PFSK-1 (cell line): ENCODE measurements at regions not wholly inside any gene's neighbourhood (a gene's known extent, or its start where the extent isn't known, plus 50 kb on each side); places are given as distances from the start of the nearest gene placed in this dataset.

ENCODE experiments used
- FOXP2 ChIP-seq: optimal IDR thresholded peaks from 2 replicates; pipeline ENCODE3; 2011; ENCODE audit warnings: borderline replicate concordance, control low read depth, inconsistent platforms; ENCODE audit not compliant: insufficient read depth; ENCODE audit errors: extremely low read length, extremely low read depth
- POLR2AphosphoS5 ChIP-seq: IDR thresholded peaks from 2 replicates; pipeline ENCODE4 v1.6.1; 2012; ENCODE audit warnings: low read depth, mild to moderate bottlenecking, control low read depth, low read length, moderate library complexity
- SIN3A ChIP-seq: IDR thresholded peaks from 2 replicates; pipeline ENCODE4 v1.6.1; 2012; ENCODE audit warnings: mild to moderate bottlenecking, low read length, moderate library complexity, borderline replicate concordance; ENCODE audit not compliant: insufficient read depth
- TAF1 ChIP-seq: IDR thresholded peaks from 2 replicates; pipeline ENCODE4 v1.6.1; 2012; ENCODE audit warnings: low read length, control low read depth, borderline replicate concordance; ENCODE audit not compliant: insufficient read depth
- TF ChIP-seq, protein P1 (sequence below), 2 experiments: IDR thresholded peaks; 2 replicates each; pipeline versions ENCODE4 v1.6.1 to v1.8.0; 2011 to 2012; ENCODE audit warnings: low read depth in 2 of 2, low read length in 2 of 2, control low read depth in 1 of 2, inconsistent platforms in 1 of 2, mild to moderate bottlenecking in 1 of 2, moderate library complexity in 1 of 2; ENCODE audit not compliant: insufficient read depth in 1 of 2

DNA sequence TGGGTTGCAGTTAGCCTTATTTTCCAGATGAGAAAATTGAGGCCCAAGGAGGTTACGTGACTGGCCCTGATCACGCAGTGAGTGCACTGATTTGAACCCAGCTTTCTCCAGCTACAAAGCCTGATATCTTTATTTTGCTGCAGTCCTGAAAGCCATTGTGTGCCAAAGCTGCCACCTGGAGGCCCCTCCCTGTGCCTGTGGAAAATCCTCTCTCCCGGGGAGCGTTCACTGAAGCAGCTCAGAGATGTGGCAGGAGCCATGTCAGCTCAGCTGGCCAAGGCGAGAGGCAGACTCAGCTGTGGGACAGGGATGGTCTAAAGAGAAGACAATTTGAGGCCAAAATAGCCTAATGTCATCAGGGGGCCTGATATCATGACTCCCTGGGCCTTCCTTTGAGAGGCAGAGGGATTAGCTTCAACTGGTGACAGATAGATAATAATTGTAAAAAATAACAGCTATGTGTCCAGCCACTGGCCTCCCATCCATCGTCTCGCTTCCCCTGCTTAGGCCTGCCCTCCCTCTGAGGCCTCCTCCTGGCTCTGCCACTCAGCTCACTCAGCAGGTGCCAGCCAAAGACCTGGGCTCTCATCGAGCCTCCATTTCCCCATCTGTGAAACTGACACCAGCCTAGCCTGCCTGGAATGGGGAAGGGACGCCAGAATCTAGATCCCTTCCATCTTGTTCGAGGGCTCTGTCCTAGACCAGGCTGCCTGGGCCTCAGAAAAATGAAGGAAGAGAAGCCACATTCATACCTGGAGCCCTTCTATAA is 74.3 kb upstream of the GGTA1 start:
- TF ChIP-seq TAF1: no peak
- TF ChIP-seq, protein P1, sequence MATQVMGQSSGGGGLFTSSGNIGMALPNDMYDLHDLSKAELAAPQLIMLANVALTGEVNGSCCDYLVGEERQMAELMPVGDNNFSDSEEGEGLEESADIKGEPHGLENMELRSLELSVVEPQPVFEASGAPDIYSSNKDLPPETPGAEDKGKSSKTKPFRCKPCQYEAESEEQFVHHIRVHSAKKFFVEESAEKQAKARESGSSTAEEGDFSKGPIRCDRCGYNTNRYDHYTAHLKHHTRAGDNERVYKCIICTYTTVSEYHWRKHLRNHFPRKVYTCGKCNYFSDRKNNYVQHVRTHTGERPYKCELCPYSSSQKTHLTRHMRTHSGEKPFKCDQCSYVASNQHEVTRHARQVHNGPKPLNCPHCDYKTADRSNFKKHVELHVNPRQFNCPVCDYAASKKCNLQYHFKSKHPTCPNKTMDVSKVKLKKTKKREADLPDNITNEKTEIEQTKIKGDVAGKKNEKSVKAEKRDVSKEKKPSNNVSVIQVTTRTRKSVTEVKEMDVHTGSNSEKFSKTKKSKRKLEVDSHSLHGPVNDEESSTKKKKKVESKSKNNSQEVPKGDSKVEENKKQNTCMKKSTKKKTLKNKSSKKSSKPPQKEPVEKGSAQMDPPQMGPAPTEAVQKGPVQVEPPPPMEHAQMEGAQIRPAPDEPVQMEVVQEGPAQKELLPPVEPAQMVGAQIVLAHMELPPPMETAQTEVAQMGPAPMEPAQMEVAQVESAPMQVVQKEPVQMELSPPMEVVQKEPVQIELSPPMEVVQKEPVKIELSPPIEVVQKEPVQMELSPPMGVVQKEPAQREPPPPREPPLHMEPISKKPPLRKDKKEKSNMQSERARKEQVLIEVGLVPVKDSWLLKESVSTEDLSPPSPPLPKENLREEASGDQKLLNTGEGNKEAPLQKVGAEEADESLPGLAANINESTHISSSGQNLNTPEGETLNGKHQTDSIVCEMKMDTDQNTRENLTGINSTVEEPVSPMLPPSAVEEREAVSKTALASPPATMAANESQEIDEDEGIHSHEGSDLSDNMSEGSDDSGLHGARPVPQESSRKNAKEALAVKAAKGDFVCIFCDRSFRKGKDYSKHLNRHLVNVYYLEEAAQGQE (IDR thresholded peaks at IDR 0.05; ENCODE audit: insufficient read depth in 1 of 2, low read depth in 2 of 2, low read length in 2 of 2): no peak
- TF ChIP-seq POLR2AphosphoS5: no peak
- TF ChIP-seq SIN3A: no peak
- TF ChIP-seq FOXP2: no peak
